Keratinocyte (primary cell): ENCODE measurements at regions not wholly inside any gene's neighbourhood (a gene's known extent, or its start where the extent isn't known, plus 50 kb on each side); places are given as distances from the start of the nearest gene placed in this dataset.

Source experiments
- CTCF ChIP-seq, 3 experiments: IDR thresholded peaks in 1 of 3; conservative IDR thresholded peaks in 1 of 3; optimal IDR thresholded peaks in 1 of 3; 2 replicates in 2 of 3; 3 replicates in 1 of 3; pipeline versions ENCODE3 to v1.5.1; 2011; ENCODE audit warnings: low read length in 3 of 3, mild to moderate bottlenecking in 3 of 3, moderate library complexity in 2 of 3, control low read depth in 1 of 3, inconsistent platforms in 1 of 3; ENCODE audit not compliant: insufficient read depth in 2 of 3; ENCODE audit errors: extremely low read depth in 1 of 3
- EZH2 ChIP-seq: IDR thresholded peaks from one replicate; pipeline ENCODE4 v1.6.1; 2012; ENCODE audit warnings: inconsistent platforms, mild to moderate bottlenecking, low read length, moderate library complexity

GRCh38 chr6:56399250-56399671 is 151.9 kb upstream of the COL21A1 start:
- TF ChIP-seq CTCF (optimal IDR thresholded peaks at IDR 0.05 in 1 of 3, IDR thresholded peaks at IDR 0.05 in 1 of 3, conservative IDR thresholded peaks at IDR 0.05 in 1 of 3; ENCODE audit: extremely low read depth in 1 of 3, insufficient read depth in 2 of 3, low read length in 3 of 3) (no peak), EZH2 (no peak)
